ENCODE measurements at regions not wholly inside any gene's neighbourhood (a gene's known extent, or its start where the extent isn't known, plus 50 kb on each side); places are given as distances from the start of the nearest gene placed in this dataset.

GRCh38 chr16:11404603-11405002 is 59.3 kb downstream of the RMI2 start:
- TF ChIP-seq CTCF (conservative IDR thresholded peaks at IDR 0.05; ENCODE audit: low read depth, low read length), result no peak
- TF ChIP-seq EZH2 (IDR thresholded peaks at IDR 0.05; ENCODE audit: borderline replicate concordance, low read depth, low read length, poor library complexity, severe bottlenecking), result no peak

Data from A673 (cell line).